Stomach smooth muscle (tissue), 2 donors: ENCODE measurements at regions not wholly inside any gene's neighbourhood (a gene's known extent, or its start where the extent isn't known, plus 50 kb on each side); places are given as distances from the start of the nearest gene placed in this dataset.

Experiments used
- H3K27ac ChIP-seq: one replicate; pipeline ENCODE4 v1.7.0; 2013; ENCODE audit warnings: mild to moderate bottlenecking, low read length, inconsistent platforms
- H3K27me3 ChIP-seq, 2 donors: one replicate each; pipeline ENCODE4 v1.7.0; 2013; ENCODE audit warnings: low read length in 2 of 2; ENCODE audit not compliant: insufficient read depth in 2 of 2, control insufficient read depth in 1 of 2
- H3K36me3 ChIP-seq, 2 donors: one replicate each; pipeline ENCODE4 v1.7.0; 2013; ENCODE audit warnings: low read length in 2 of 2; ENCODE audit not compliant: control insufficient read depth in 2 of 2, insufficient read depth in 2 of 2
- H3K4me1 ChIP-seq: one replicate; pipeline ENCODE4 v1.7.0; 2013; ENCODE audit warnings: low read length; ENCODE audit not compliant: control insufficient read depth, insufficient read depth
- H3K4me3 ChIP-seq, 2 donors: one replicate each; pipeline ENCODE4 v1.7.0; 2013; ENCODE audit warnings: low read length in 2 of 2
- H3K9ac ChIP-seq, 2 donors: one replicate each; pipeline ENCODE4 v1.7.0; 2013; ENCODE audit warnings: low read length in 2 of 2, mild to moderate bottlenecking in 1 of 2
- H3K9me3 ChIP-seq, 2 donors: one replicate each; pipeline ENCODE4 v1.7.0; 2013; ENCODE audit warnings: low read length in 2 of 2; ENCODE audit not compliant: control insufficient read depth in 2 of 2
- donor health status: healthy.
- donor health status: Pancreatic carcinoma.

DNA sequence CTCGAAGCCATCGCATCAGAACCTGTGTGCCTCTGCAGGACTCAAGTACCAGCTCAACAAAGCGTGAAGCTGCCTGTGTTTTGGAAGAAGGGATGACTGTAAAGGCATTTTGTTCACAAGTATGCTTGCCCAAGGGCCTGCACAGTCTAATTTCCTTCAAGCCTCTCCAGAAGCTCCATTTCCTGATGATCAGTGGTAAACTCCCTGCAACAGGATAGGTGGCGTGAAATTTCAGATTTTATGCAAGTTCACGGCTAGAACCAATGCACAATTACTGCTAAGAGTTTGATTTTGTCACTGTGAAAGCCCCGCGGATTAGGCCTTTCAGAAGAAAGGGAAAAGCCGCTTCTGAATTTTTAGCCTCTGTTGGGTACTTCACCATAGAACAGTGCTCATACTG, 89.2 kb upstream of the TAPT1 start:
- no peaks in the 10 kb centered on the region for H3K4me1 ChIP-seq
- no peak overlapping the region for H3K9ac ChIP-seq
- H3K9me3 ChIP-seq: no peaks in the 10 kb centered on the region
- H3K27ac ChIP-seq: no peak overlapping the region
- no peaks in the 10 kb centered on the region for H3K36me3 ChIP-seq
- H3K27me3 ChIP-seq: no peaks in the 10 kb centered on the region
- no peak overlapping the region for H3K4me3 ChIP-seq

DNA sequence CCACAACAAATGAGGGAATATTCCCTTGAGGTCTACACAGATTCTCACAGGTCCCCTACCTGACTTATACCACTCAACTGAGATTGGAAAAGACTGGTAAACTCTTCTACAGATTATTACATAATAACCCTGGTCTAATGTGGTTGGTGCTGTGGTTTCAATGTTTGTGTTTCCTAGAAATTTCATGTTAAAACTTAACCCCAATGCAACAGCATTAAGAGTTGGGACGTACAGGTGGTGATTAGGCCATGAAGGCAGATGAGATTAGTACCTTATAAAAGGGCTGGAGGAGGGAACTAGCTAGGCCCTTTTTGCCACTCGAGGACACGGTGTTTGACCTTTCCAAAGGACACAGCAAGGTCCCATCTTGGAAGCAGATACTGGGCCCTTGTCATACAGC, 84.3 kb upstream of the TAPT1 start:
- Histone ChIP-seq H3K9ac (no peak overlapping the region), H3K4me3 (no peak overlapping the region), H3K9me3 (peaks cover 0 to 2% of the 10 kb centered on the region in 2 donors), H3K4me1 (no peaks in the 10 kb centered on the region), H3K27ac (no peak overlapping the region), H3K27me3 (no peaks in the 10 kb centered on the region), H3K36me3 (no peaks in the 10 kb centered on the region)

DNA sequence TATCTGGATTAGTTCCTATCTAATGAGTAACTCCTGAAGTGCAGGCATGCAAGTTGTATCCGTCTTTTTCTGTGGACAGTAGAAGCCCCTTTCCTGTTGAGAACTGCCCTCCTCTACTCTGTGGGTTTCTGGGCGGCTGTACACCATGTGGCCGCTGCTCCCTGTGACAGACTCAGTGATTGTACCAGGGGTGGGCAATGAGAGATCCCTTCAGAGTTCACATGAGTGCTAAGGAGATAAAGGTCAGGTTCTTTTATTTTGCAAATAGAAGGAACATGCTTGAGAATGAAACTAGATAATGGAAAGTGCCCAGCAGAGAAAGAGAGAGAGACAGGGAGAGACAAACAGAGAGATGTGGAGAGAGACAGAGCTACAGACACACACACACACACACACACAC, 76.4 kb upstream of the TAPT1 start:
- Histone ChIP-seq H3K4me1 (no peaks in the 10 kb centered on the region), H3K27me3 (no peaks in the 10 kb centered on the region), H3K9ac (no peak overlapping the region), H3K4me3 (no peak overlapping the region), H3K27ac (no peak overlapping the region), H3K36me3 (no peaks in the 10 kb centered on the region), H3K9me3 (peaks cover 0 to 2% of the 10 kb centered on the region in 2 donors)

DNA sequence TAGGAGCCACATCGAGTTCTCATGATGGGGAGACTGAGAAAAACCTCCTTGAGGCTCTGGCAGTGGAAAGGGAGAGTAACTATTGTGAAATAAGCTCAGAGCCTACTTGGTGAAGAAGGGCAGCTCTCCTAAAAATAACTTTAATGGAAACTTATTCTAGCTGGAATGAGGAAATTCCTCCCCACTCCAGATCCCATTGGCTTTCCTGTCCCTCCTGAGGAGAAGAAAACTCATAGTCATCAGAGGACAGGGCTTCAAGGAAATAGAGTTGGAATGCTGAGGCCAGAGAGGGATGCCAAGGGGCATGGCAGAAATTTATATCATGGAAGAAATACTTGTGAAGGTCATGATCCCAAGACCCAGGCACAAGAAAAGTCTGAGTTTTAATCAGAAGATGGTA, 70.7 kb upstream of the TAPT1 start:
- Histone ChIP-seq H3K9ac (no peak overlapping the region), H3K9me3 (peaks cover 0 to 6% of the 10 kb centered on the region in 2 donors), H3K27me3 (no peaks in the 10 kb centered on the region), H3K4me3 (no peak overlapping the region), H3K36me3 (no peaks in the 10 kb centered on the region), H3K4me1 (no peaks in the 10 kb centered on the region), H3K27ac (no peak overlapping the region)

DNA sequence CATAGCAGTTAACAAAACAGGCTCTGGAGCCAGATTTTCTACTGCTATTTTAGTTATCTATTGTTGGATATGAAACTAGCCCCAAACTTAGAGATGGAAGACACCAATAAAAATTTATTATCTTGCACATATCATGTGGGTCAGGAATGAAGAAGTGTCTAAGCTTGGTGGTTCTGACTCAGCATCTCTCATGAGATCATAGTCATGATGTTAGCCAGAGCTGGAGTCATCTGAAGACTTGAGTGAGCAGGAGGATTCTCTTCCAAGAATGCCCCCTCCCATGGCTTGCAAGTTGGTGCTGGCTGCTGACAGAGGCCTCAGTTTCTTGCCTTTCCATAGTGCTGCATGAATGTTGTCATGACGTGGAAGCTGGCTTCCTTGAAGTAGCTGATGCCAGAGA, 68.2 kb upstream of the TAPT1 start:
- Histone ChIP-seq H3K27ac (no peak overlapping the region), H3K4me3 (no peak overlapping the region), H3K4me1 (no peaks in the 10 kb centered on the region), H3K36me3 (no peaks in the 10 kb centered on the region), H3K9ac (no peak overlapping the region), H3K9me3 (peaks cover 0 to 6% of the 10 kb centered on the region in 2 donors), H3K27me3 (peaks cover 0 to under 1% of the 10 kb centered on the region in 2 donors)

DNA sequence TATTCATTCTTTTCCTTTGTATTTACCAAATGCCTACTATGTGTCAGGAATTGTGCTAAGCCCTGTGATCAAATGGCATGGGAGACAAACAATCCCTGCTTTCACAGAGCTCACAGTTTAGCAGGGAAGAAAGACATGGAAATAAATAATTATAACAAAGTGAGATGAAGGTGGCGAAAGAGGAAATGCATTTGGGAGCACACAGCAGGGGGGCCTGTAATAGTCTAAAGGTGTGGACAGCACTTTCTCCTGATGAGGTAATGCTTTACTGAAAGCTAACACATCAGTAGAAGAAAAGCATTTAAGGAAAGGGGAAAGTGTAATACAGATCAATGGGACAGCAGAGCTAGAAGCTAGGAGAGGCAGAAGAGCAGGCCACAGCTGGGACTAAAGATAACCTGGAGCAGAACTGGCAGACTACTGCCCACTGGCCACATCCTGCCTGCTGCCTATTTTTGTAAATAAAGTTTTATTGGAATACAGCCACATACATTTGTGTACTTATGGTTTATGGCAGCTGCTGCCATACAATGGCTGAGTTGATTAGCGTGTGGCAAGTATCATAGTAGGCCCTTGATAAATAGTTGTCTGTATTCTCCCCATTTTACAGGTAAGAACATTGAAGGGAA, 67.1 kb upstream of the TAPT1 start:
- peaks cover 0 to 6% of the 10 kb centered on the region in 2 donors for H3K9me3 ChIP-seq
- H3K36me3 ChIP-seq: no peaks in the 10 kb centered on the region
- no peak overlapping the region for H3K27ac ChIP-seq
- H3K27me3 ChIP-seq: peaks cover 0 to 2% of the 10 kb centered on the region in 2 donors
- no peak overlapping the region for H3K4me3 ChIP-seq
- no peak overlapping the region for H3K9ac ChIP-seq
- no peaks in the 10 kb centered on the region for H3K4me1 ChIP-seq

DNA sequence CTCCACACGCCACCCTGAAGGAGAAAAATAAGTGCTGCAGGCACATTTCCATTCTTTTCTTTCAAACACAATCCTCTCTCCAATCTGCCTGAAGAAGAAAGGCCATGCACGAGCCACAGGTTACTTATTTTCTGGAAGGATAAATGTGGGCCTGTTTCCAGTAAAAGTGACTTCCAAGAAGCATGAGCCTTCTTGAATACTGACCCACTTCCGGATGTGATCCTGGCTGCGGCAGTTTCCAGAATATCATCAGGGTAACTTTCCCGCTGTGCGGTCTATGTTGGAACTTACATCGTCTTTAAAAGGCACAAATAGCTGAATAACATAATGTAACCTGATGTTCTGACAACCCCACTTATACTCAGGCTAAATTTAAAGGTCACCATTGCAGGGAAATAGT, 66.3 kb upstream of the TAPT1 start:
- H3K36me3 ChIP-seq: no peaks in the 10 kb centered on the region
- no peaks in the 10 kb centered on the region for H3K4me1 ChIP-seq
- peaks cover 0 to 6% of the 10 kb centered on the region in 2 donors for H3K9me3 ChIP-seq
- no peak overlapping the region for H3K27ac ChIP-seq
- H3K4me3 ChIP-seq: no peak overlapping the region
- no peak overlapping the region for H3K9ac ChIP-seq
- peaks cover 0 to 2% of the 10 kb centered on the region in 2 donors for H3K27me3 ChIP-seq

DNA sequence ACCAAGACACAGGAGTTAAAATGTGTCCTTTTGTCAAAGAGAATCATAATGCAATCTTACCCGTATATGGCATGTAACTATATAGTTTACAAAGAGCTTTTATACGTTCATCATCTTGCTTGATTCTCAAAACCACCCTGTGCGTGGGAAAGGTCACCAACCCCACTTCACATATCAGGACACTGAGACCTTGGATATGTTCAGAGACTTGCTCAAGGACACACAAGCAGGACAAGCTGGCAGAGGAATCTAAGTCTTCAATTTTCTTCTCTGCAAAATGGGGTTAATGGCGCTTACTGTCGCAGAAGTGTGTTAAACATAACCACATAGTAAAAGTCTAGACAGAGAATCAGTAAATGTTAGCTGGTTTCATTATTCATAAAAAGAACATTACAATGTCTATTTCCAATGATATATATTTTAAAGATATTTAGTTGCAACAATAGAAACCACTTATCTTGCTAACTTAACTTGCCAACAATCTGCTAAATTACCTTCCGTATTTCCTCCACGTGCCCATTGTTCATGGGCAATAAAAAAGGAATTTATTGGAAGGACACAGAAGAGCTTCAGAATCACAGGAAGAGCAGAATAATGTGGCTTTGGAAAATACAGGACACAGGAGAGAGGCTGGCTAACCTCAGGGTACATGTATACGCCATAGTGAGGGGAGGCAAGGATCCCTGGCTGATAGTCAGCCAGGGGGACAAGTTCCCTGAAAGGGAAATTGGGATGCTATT, 64.6 kb upstream of the TAPT1 start:
- Histone ChIP-seq H3K27ac (no peak overlapping the region), H3K9me3 (no peaks in the 10 kb centered on the region), H3K36me3 (no peaks in the 10 kb centered on the region), H3K4me3 (no peak overlapping the region), H3K4me1 (no peaks in the 10 kb centered on the region), H3K27me3 (peaks cover 0 to 2% of the 10 kb centered on the region in 2 donors), H3K9ac (no peak overlapping the region)

DNA sequence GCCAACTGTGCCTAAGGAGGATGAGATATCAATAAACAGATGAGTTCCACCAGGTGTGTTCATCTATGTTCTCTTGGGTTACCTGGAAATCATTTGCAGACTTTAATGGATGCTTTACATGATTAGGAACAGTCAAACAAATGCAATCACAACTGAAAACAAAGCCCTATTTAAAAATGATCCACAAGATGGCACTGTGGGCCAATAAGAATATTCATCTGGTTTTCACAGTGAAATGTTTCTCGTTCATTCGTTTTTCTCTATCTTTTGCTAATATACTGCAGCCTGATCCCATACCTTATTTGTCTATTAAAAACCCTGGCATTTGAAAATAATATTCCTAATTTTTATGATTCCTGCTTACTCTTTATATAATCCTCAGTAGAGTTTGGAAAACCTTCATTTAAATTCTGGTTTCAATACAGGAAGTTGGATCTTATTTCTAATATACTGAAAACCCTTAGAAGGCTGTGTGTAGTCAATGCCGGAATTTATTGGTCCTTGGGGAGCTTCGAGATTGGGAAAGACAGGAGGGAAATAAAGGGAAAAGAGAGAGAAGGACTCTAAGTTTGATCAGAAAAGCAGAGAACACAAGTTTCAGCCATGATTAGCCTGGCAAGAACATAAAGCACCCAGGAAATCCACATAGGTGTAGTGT, 63.8 kb upstream of the TAPT1 start:
- Histone ChIP-seq H3K4me3 (peak overlapping the region in 1 of 2 donors; percentile 16), H3K4me1 (no peaks in the 10 kb centered on the region), H3K27ac (no peak overlapping the region), H3K36me3 (no peaks in the 10 kb centered on the region), H3K27me3 (peaks cover 0 to 2% of the 10 kb centered on the region in 2 donors), H3K9me3 (no peaks in the 10 kb centered on the region), H3K9ac (no peak overlapping the region)

DNA sequence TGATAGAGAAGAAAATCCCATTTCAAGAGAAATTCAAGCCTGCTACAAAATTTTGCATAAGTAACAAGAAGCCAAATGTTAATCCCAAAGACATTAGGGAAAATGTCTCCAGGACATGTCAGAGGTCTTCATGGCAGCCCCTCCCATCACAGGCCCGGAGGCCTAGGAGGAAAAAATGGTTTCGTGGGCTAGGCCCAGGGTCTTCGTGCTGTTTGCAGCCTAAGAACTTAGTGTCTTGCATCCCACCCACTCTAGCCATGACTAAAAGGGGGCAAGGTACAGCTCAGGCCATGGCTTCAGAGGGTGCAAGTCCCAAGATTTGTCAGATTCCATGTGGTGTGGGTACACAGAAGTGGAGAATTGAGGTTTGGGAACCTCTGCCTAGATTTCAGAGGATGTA, 57.8 kb upstream of the TAPT1 start:
- no peak overlapping the region for H3K9ac ChIP-seq
- H3K4me1 ChIP-seq: no peaks in the 10 kb centered on the region
- H3K27me3 ChIP-seq: peaks cover 0 to 2% of the 10 kb centered on the region in 2 donors
- no peaks in the 10 kb centered on the region for H3K36me3 ChIP-seq
- no peak overlapping the region for H3K4me3 ChIP-seq
- H3K27ac ChIP-seq: no peak overlapping the region
- no peaks in the 10 kb centered on the region for H3K9me3 ChIP-seq

DNA sequence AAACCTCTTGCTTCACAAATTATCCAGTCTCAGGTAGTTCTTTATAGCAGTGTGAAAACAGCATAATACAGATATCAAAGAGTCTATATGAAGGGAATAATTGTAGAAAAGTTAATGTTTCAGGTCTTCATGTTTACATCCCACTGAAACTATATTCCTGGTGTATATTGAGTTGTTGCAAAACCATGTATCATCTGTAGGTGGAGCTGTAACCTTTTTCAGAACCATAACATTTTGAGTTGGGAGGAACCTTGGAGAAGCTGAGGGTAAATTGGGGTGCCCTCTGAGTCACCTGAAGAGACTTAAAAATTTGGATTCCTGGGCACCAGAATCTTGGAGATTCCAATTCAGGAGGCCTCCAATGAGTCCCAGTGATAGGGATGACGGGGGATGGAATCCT, 51.9 kb upstream of the TAPT1 start:
- no peaks in the 10 kb centered on the region for H3K36me3 ChIP-seq
- no peak overlapping the region for H3K4me3 ChIP-seq
- peaks cover 3 to 5% of the 10 kb centered on the region in 2 donors for H3K9me3 ChIP-seq
- no peak overlapping the region for H3K27ac ChIP-seq
- peaks cover 0 to 6% of the 10 kb centered on the region in 2 donors for H3K27me3 ChIP-seq
- no peaks in the 10 kb centered on the region for H3K4me1 ChIP-seq
- no peak overlapping the region for H3K9ac ChIP-seq
